K562 (cell line): ENCODE measurements at regions not wholly inside any gene's neighbourhood (a gene's known extent, or its start where the extent isn't known, plus 50 kb on each side); places are given as distances from the start of the nearest gene placed in this dataset.
A peak's percentile ranks its signal among the peaks of the same experiment; 100 is the strongest.

Source experiments
- C11orf30 ChIP-seq: fragments of 450-650 bp; IDR thresholded peaks from 2 replicates; pipeline ENCODE4 v1.6.1; 2016; ENCODE audit warnings: low read depth, mild to moderate bottlenecking
- CUX1 ChIP-seq: fragments of 200-800 bp; sonication (Bioruptor generic); IDR thresholded peaks from 2 replicates; pipeline ENCODE4 v1.6.1; 2016; ENCODE audit warnings: missing genetic modification characterization, missing compliant biosample characterization
- MECOM ChIP-seq: fragments of 250-450 bp; sonication (Bioruptor Pico); IDR thresholded peaks from 2 replicates; pipeline ENCODE4 v1.8.0; 2022; ENCODE audit warnings: inconsistent platforms
- ZNF316 ChIP-seq: fragments of 450-650 bp; IDR thresholded peaks from 2 replicates; pipeline ENCODE4 v1.6.1; 2016
- TF ChIP-seq, protein P1 (sequence below), 2 experiments: fragments of 150-350 bp in 1 of 2; IDR thresholded peaks; 2 replicates each; pipeline ENCODE4 v1.6.1; 2012 to 2016; ENCODE audit warnings: low read depth in 2 of 2, low read length in 2 of 2, mild to moderate bottlenecking in 1 of 2, moderate library complexity in 1 of 2
- TF ChIP-seq, protein P2 (sequence below): fragments of 250-450 bp; sonication (Bioruptor Pico); IDR thresholded peaks from 2 replicates; pipeline ENCODE4 v1.6.1; 2021; ENCODE audit warnings: mild to moderate bottlenecking

DNA sequence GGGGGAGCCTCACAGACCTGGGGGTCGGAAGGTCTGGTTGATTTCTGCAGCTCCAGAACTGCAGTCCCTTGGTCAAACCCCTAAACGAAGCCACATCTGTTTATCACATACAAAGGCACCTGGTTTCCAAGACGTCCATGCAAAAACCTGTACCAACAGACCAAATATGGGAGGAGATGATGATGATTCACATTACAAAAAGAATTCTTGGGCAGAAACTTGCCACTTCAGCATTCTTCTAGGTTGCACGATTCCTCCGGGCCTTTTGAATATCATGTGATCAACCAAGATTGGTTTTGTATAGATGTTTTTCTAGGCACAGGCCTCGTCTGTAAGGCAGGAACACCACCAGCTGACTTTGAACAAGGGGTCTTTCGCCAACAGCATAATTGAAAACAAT lies 466.3 kb downstream of the SOX9 start (continued):
- TF ChIP-seq, protein P1, sequence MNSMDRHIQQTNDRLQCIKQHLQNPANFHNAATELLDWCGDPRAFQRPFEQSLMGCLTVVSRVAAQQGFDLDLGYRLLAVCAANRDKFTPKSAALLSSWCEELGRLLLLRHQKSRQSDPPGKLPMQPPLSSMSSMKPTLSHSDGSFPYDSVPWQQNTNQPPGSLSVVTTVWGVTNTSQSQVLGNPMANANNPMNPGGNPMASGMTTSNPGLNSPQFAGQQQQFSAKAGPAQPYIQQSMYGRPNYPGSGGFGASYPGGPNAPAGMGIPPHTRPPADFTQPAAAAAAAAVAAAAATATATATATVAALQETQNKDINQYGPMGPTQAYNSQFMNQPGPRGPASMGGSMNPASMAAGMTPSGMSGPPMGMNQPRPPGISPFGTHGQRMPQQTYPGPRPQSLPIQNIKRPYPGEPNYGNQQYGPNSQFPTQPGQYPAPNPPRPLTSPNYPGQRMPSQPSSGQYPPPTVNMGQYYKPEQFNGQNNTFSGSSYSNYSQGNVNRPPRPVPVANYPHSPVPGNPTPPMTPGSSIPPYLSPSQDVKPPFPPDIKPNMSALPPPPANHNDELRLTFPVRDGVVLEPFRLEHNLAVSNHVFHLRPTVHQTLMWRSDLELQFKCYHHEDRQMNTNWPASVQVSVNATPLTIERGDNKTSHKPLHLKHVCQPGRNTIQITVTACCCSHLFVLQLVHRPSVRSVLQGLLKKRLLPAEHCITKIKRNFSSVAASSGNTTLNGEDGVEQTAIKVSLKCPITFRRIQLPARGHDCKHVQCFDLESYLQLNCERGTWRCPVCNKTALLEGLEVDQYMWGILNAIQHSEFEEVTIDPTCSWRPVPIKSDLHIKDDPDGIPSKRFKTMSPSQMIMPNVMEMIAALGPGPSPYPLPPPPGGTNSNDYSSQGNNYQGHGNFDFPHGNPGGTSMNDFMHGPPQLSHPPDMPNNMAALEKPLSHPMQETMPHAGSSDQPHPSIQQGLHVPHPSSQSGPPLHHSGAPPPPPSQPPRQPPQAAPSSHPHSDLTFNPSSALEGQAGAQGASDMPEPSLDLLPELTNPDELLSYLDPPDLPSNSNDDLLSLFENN (IDR thresholded peaks at IDR 0.05; ENCODE audit: low read depth in 2 of 2, low read length in 2 of 2) = no peak
- TF ChIP-seq ZNF316 (0 out of 2 replicates have a peak, but pooled peaks have one; percentile 25), MECOM (CRISPR knock-in tag) (no peak), C11orf30 (0 out of 2 replicates have a peak, but pooled peaks have one; percentile 4), CUX1 (no peak)
- TF ChIP-seq, protein P2, sequence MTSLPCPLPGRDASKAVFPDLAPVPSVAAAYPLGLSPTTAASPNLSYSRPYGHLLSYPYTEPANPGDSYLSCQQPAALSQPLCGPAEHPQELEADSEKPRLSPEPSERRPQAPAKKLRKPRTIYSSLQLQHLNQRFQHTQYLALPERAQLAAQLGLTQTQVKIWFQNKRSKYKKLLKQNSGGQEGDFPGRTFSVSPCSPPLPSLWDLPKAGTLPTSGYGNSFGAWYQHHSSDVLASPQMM (CRISPR knock-in tag) = no peak
